Spleen (tissue), 7 donors: ENCODE measurements at regions not wholly inside any gene's neighbourhood (a gene's known extent, or its start where the extent isn't known, plus 50 kb on each side); places are given as distances from the start of the nearest gene placed in this dataset.

ENCODE experiments used
- POLR2A ChIP-seq, 3 donors: fragments of 450-650 bp; IDR thresholded peaks; one replicate each; pipeline ENCODE4 v1.5.1; 2017; ENCODE audit warnings: antibody characterized with exemption in 3 of 3, mild to moderate bottlenecking in 1 of 3
- TF ChIP-seq, protein P1 (sequence below), 11 experiments: fragments of 200-600 bp in 7 of 11; fragments of 450-650 bp in 4 of 11; sonication (generic) in 4 of 11; IDR thresholded peaks in 8 of 11; conservative IDR thresholded peaks in 3 of 11; 1 replicate in 7 of 11; 2 replicates in 4 of 11; pipeline versions ENCODE4 v1.4.0 to v1.8.0; 2016 to 2021; ENCODE audit warnings: antibody characterized with exemption in 11 of 11, inconsistent platforms in 4 of 11, mild to moderate bottlenecking in 1 of 11
- donor health status: DM: no; HTN: no; CAD: no; lungs with moderate emphysema.
- donor health status: DM: no; HTN: no; CAD: no.
- donor health status: DM: no; HTN: no; CAD: no.

DNA sequence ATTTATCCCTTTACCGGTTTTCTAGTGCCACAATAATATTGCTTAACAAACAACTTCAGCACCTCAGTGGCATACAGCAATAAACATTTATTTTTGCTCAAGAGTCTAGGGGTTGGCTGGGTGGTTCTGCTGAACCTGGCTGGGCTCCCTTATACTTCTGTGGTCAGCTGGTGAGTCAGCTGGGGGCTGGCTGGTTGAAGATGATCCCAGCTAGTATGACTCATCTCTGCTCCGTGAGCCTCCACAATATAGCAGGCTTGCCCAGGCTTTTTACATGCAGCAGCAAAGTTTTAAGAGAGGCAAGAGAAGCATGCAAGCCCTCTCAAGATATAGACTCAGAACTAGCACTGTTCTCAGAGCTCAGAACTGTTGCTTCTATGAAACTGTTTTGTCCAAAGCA is 523.5 kb upstream of the CLINT1 start:
- TF ChIP-seq POLR2A (IDR thresholded peaks at IDR 0.05) = no peak
- TF ChIP-seq, protein P1, sequence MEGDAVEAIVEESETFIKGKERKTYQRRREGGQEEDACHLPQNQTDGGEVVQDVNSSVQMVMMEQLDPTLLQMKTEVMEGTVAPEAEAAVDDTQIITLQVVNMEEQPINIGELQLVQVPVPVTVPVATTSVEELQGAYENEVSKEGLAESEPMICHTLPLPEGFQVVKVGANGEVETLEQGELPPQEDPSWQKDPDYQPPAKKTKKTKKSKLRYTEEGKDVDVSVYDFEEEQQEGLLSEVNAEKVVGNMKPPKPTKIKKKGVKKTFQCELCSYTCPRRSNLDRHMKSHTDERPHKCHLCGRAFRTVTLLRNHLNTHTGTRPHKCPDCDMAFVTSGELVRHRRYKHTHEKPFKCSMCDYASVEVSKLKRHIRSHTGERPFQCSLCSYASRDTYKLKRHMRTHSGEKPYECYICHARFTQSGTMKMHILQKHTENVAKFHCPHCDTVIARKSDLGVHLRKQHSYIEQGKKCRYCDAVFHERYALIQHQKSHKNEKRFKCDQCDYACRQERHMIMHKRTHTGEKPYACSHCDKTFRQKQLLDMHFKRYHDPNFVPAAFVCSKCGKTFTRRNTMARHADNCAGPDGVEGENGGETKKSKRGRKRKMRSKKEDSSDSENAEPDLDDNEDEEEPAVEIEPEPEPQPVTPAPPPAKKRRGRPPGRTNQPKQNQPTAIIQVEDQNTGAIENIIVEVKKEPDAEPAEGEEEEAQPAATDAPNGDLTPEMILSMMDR (IDR thresholded peaks at IDR 0.05 in 8 of 11, conservative IDR thresholded peaks at IDR 0.05 in 3 of 11) = no peak
